ENCODE measurements at regions not wholly inside any gene's neighbourhood (a gene's known extent, or its start where the extent isn't known, plus 50 kb on each side); places are given as distances from the start of the nearest gene placed in this dataset.

GRCh38 chr4:100070868-100071267 is 119.4 kb downstream of the DDIT4L start:
- DNase-seq (ENCODE audit: extremely low spot score), result no peak
- Histone ChIP-seq H3K27me3 (no peaks in the 10 kb centered on the region), H3K4me1 (no peaks in the 10 kb centered on the region), H3K4me3 (no peak overlapping the region), H3K36me3 (no peaks in the 10 kb centered on the region), H3K9me3 (no peaks in the 10 kb centered on the region), H3K27ac (replicated peaks in 1 of 4) (no peak overlapping the region)
- intact Hi-C loops (cut with DNase I), result no loop called here
- 96% methylated on average over 4 of the region's 4 CpGs for WGBS
- TF ChIP-seq POLR2A (IDR thresholded peaks at IDR 0.05; ENCODE audit: low read depth) (no peak), EP300 (IDR thresholded peaks at IDR 0.05) (no peak), POLR2AphosphoS5 (IDR thresholded peaks at IDR 0.05) (no peak), CTCF (IDR thresholded peaks at IDR 0.05) (no peak)

GRCh38 chr4:100069207-100069606 is 119.1 kb upstream of the H2AZ1 start:
- intact Hi-C loops (cut with DNase I), result no loop called here
- Histone ChIP-seq H3K27me3 (no peaks in the 10 kb centered on the region), H3K36me3 (no peaks in the 10 kb centered on the region), H3K4me1 (no peaks in the 10 kb centered on the region), H3K27ac (replicated peaks in 1 of 4) (no peak overlapping the region), H3K4me3 (no peak overlapping the region), H3K9me3 (no peaks in the 10 kb centered on the region)
- 90% methylated on average over 6 of the region's 6 CpGs for WGBS
- no peak for TF ChIP-seq POLR2AphosphoS5 (IDR thresholded peaks at IDR 0.05)
- DNase-seq (ENCODE audit: extremely low spot score), result no peak

DNA sequence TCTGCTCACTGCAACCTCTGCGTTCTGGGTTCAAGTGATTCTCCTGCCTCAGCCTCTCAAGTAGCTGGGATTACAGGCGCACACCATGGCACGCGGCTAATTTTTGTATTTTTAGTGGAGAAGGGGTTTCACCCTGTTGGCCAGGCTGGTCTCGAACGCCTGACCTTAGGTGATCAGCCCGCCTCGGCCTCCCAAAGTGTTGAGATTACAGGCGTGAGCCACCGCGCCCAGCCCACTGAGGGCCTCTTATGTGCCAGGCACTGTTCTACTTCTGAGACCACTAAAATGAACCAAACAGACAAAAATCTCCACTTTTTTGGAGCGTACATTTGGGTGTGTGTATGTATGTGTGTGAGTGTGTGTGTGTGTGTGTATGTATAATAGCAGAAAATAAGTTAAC is 117.2 kb upstream of the H2AZ1 start:
- no peak overlapping the region for H3K4me3 ChIP-seq
- H3K27me3 ChIP-seq, result no peaks in the 10 kb centered on the region
- no peak overlapping the region for H3K27ac ChIP-seq (replicated peaks in 1 of 4)
- no peak for TF ChIP-seq POLR2AphosphoS5 (IDR thresholded peaks at IDR 0.05)
- TF ChIP-seq POLR2A (IDR thresholded peaks at IDR 0.05; ENCODE audit: low read depth), result no peak
- no peak for TF ChIP-seq CTCF (IDR thresholded peaks at IDR 0.05)
- no peak for TF ChIP-seq EP300 (IDR thresholded peaks at IDR 0.05)
- H3K36me3 ChIP-seq, result no peaks in the 10 kb centered on the region
- DNase-seq (ENCODE audit: extremely low spot score), result no peak
- H3K9me3 ChIP-seq, result no peaks in the 10 kb centered on the region
- WGBS, result 82% methylated on average over 12 of the region's 12 CpGs
- intact Hi-C loops (cut with DNase I), result no loop called here
- no peaks in the 10 kb centered on the region for H3K4me1 ChIP-seq

- no peak for TF ChIP-seq POLR2AphosphoS5 (IDR thresholded peaks at IDR 0.05)
- no peak for TF ChIP-seq POLR2A (IDR thresholded peaks at IDR 0.05; ENCODE audit: low read depth)
- no peak for TF ChIP-seq EP300 (IDR thresholded peaks at IDR 0.05)
- TF ChIP-seq CTCF (IDR thresholded peaks at IDR 0.05), result no peak
- 16% methylated on average over 2 of the region's 2 CpGs for WGBS
Observed at GRCh38 chr4:100063355-100063754, 113.3 kb upstream of the H2AZ1 start.

GRCh38 chr4:100062921-100063320 is 112.8 kb upstream of the H2AZ1 start:
- Histone ChIP-seq H3K9me3 (no peaks in the 10 kb centered on the region), H3K4me1 (no peaks in the 10 kb centered on the region), H3K4me3 (no peak overlapping the region), H3K27me3 (no peaks in the 10 kb centered on the region), H3K27ac (replicated peaks in 1 of 4) (no peak overlapping the region), H3K36me3 (no peaks in the 10 kb centered on the region)
- intact Hi-C loops (cut with DNase I), result no loop called here
- no peak for TF ChIP-seq POLR2A (IDR thresholded peaks at IDR 0.05; ENCODE audit: low read depth)
- no peak for TF ChIP-seq POLR2AphosphoS5 (IDR thresholded peaks at IDR 0.05)
- TF ChIP-seq EP300 (IDR thresholded peaks at IDR 0.05), result no peak
- TF ChIP-seq CTCF (IDR thresholded peaks at IDR 0.05), result no peak
- no peak for DNase-seq (ENCODE audit: extremely low spot score)

More at GRCh38 chr4:100063355-100063754, 113.3 kb upstream of the H2AZ1 start:
- DNase-seq (ENCODE audit: extremely low spot score), result no peak
- H3K27me3 ChIP-seq, result no peaks in the 10 kb centered on the region
- no peak overlapping the region for H3K4me3 ChIP-seq
- intact Hi-C loops (cut with DNase I), result no loop called here
- H3K36me3 ChIP-seq, result no peaks in the 10 kb centered on the region
- H3K27ac ChIP-seq (replicated peaks in 1 of 4), result no peak overlapping the region
- H3K9me3 ChIP-seq, result no peaks in the 10 kb centered on the region
- no peaks in the 10 kb centered on the region for H3K4me1 ChIP-seq
